H9 (cell line): ENCODE measurements at regions not wholly inside any gene's neighbourhood (a gene's known extent, or its start where the extent isn't known, plus 50 kb on each side); places are given as distances from the start of the nearest gene placed in this dataset.

Source experiments
- DNase-seq: peaks from one replicate; pipeline ENCODE4 v3.0.0-alpha.2; 2017
- H2AFZ ChIP-seq: one replicate; pipeline ENCODE4 v1.6.1; 2013; ENCODE audit warnings: mild to moderate bottlenecking, low read length, control low read depth, moderate library complexity
- H2AK5ac ChIP-seq: 2 replicates; pipeline ENCODE4 v1.6.1; 2013; ENCODE audit warnings: low read length, control low read depth, mixed read lengths; ENCODE audit not compliant: insufficient read length
- H2BK120ac ChIP-seq: one replicate; pipeline ENCODE4 v1.6.1; 2013; ENCODE audit warnings: low read depth, mild to moderate bottlenecking, low read length, control low read depth, inconsistent platforms; ENCODE audit not compliant: poor library complexity, severe bottlenecking
- H2BK12ac ChIP-seq: 2 replicates; pipeline ENCODE4 v1.6.1; 2013; ENCODE audit warnings: low read length, control low read depth, mixed read lengths, low read depth; ENCODE audit not compliant: insufficient read length
- H2BK15ac ChIP-seq: 2 replicates; pipeline ENCODE4 v1.6.1; 2013; ENCODE audit warnings: low read depth, low read length, control low read depth
- H2BK20ac ChIP-seq: one replicate; pipeline ENCODE4 v1.6.1; 2013; ENCODE audit warnings: low read depth, mild to moderate bottlenecking, low read length, control low read depth, inconsistent platforms; ENCODE audit not compliant: poor library complexity, severe bottlenecking
- H2BK5ac ChIP-seq: 2 replicates; pipeline ENCODE4 v1.6.1; 2013; ENCODE audit warnings: low read length, control low read depth, mixed read lengths; ENCODE audit not compliant: insufficient read length
- H3K14ac ChIP-seq: 2 replicates; pipeline ENCODE4 v1.6.1; 2013; ENCODE audit warnings: low read length, control low read depth; ENCODE audit not compliant: insufficient read depth
- H3K18ac ChIP-seq: 2 replicates; pipeline ENCODE4 v1.6.1; 2013; ENCODE audit warnings: low read depth, mild to moderate bottlenecking, mixed read lengths, low read length, control low read depth; ENCODE audit not compliant: insufficient read length
- H3K23ac ChIP-seq: 2 replicates; pipeline ENCODE4 v1.6.1; 2013; ENCODE audit warnings: low read length, control low read depth, mixed read lengths, low read depth; ENCODE audit not compliant: insufficient read length
- H3K23me2 ChIP-seq: 2 replicates; pipeline ENCODE4 v1.6.1; 2013; ENCODE audit warnings: low read depth, mild to moderate bottlenecking, mixed read lengths, low read length, control low read depth; ENCODE audit not compliant: insufficient read length, poor library complexity, severe bottlenecking
- H3K27ac ChIP-seq: 2 replicates; pipeline ENCODE4 v1.5.1; 2013; ENCODE audit warnings: low read length, control low read depth, mixed read lengths, low read depth; ENCODE audit not compliant: insufficient read length
- H3K27me3 ChIP-seq: 2 replicates; pipeline ENCODE4 v1.6.1; 2013; ENCODE audit warnings: low read length, control low read depth, inconsistent platforms; ENCODE audit not compliant: insufficient read depth
- H3K4ac ChIP-seq: 2 replicates; pipeline ENCODE4 v1.6.1; 2013; ENCODE audit warnings: low read depth, mild to moderate bottlenecking, control low read depth, inconsistent platforms, low read length, moderate library complexity
- H3K4me1 ChIP-seq: 2 replicates; pipeline ENCODE4 v1.6.1; 2013; ENCODE audit warnings: low read length, control low read depth, inconsistent platforms; ENCODE audit not compliant: insufficient read depth
- H3K4me2 ChIP-seq: 2 replicates; pipeline ENCODE4 v1.6.1; 2013; ENCODE audit warnings: low read length, control low read depth, mixed read lengths; ENCODE audit not compliant: insufficient read length, insufficient read depth
- H3K56ac ChIP-seq: 2 replicates; pipeline ENCODE4 v1.6.1; 2013; ENCODE audit warnings: low read depth, mild to moderate bottlenecking, mixed read lengths, low read length, control low read depth; ENCODE audit not compliant: insufficient read length
- H3K79me1 ChIP-seq: 2 replicates; pipeline ENCODE4 v1.6.1; 2013; ENCODE audit warnings: low read depth, mild to moderate bottlenecking, moderate library complexity, low read length, control low read depth, inconsistent platforms; ENCODE audit not compliant: insufficient read depth, poor library complexity, severe bottlenecking
- H3K79me2 ChIP-seq: 2 replicates; pipeline ENCODE4 v1.6.1; 2013; ENCODE audit warnings: low read length, control low read depth, inconsistent platforms; ENCODE audit not compliant: insufficient read depth
- H3K9ac ChIP-seq: 2 replicates; pipeline ENCODE4 v1.6.1; 2013; ENCODE audit warnings: low read length, control low read depth, mixed read lengths; ENCODE audit not compliant: insufficient read length; ENCODE audit errors: extremely low read depth
- H3K9me3 ChIP-seq: one replicate; pipeline ENCODE4 v1.6.1; 2013; ENCODE audit warnings: low read depth, low read length, inconsistent platforms; ENCODE audit not compliant: control insufficient read depth
- H3T11ph ChIP-seq: one replicate; pipeline ENCODE4 v1.6.1; 2013; ENCODE audit warnings: mild to moderate bottlenecking, low read length, control low read depth, inconsistent platforms
- H4K20me1 ChIP-seq: one replicate; pipeline ENCODE4 v1.6.1; 2013; ENCODE audit not compliant: control insufficient read depth, insufficient read length, insufficient read depth
- H4K5ac ChIP-seq: 2 replicates; pipeline ENCODE4 v1.6.1; 2013; ENCODE audit warnings: low read depth, mild to moderate bottlenecking, mixed read lengths, low read length, control low read depth; ENCODE audit not compliant: insufficient read length
- H4K8ac ChIP-seq: replicated peaks from 2 replicates; pipeline ENCODE4 v1.6.1; 2013; ENCODE audit warnings: low read length, control low read depth, mixed read lengths, low read depth; ENCODE audit not compliant: insufficient read length
- H4K91ac ChIP-seq: 2 replicates; pipeline ENCODE4 v1.6.1; 2013; ENCODE audit warnings: low read depth, mild to moderate bottlenecking, moderate library complexity, mixed read lengths, low read length, control low read depth; ENCODE audit not compliant: insufficient read length
- H3K27ac Mint-ChIP-seq, 3 experiments: 2 replicates in 2 of 3; 3 replicates in 1 of 3; pipeline ENCODE4 v1.8.0; 2020 to 2021; ENCODE audit warnings: mixed read lengths in 3 of 3, mild to moderate bottlenecking in 1 of 3, moderate library complexity in 1 of 3
- H3K27me3 Mint-ChIP-seq: 2 replicates; pipeline ENCODE4 v1.8.0; 2021; ENCODE audit warnings: low read depth, mild to moderate bottlenecking, moderate library complexity, mixed read lengths
- H3K36me3 Mint-ChIP-seq, 3 experiments: 2 replicates in 2 of 3; 3 replicates in 1 of 3; pipeline ENCODE4 v1.8.0; 2020 to 2021; ENCODE audit warnings: low read depth in 3 of 3, mixed read lengths in 3 of 3; ENCODE audit not compliant: insufficient read depth in 1 of 3
- H3K4me1 Mint-ChIP-seq, 2 experiments: 2 replicates each; pipeline ENCODE4 v1.8.0; 2020; ENCODE audit warnings: mixed read lengths in 2 of 2
- H3K4me3 Mint-ChIP-seq, 2 experiments: 2 replicates in 1 of 2; 3 replicates in 1 of 2; pipeline ENCODE4 v1.8.0; 2020 to 2021; ENCODE audit warnings: mild to moderate bottlenecking in 2 of 2, mixed read lengths in 2 of 2, moderate library complexity in 1 of 2
- H3K9me3 Mint-ChIP-seq, 2 experiments: 2 replicates in 1 of 2; 3 replicates in 1 of 2; pipeline ENCODE4 v1.8.0; 2020; ENCODE audit warnings: mild to moderate bottlenecking in 2 of 2, mixed read lengths in 2 of 2, moderate library complexity in 1 of 2
- WGBS: extraction: QIAGEN DNeasy Blood & Tissue Kit; methylation state at CpG from one replicate; pipeline ENCODE4 v1.1.7; 2013; ENCODE audit warnings: missing lambda C conversion rate, low lambda C conversion rate, mixed read lengths; ENCODE audit not compliant: insufficient read length; ENCODE audit errors: extremely low coverage; 5-methylcytosine and 5-hydroxymethylcytosine counted together
- TF ChIP-seq, protein P1 (sequence below): fragments of 200-600 bp; sonication (generic); conservative IDR thresholded peaks from 3 replicates; pipeline ENCODE4 v1.8.0; 2021; ENCODE audit warnings: antibody characterized with exemption, mild to moderate bottlenecking

DNA sequence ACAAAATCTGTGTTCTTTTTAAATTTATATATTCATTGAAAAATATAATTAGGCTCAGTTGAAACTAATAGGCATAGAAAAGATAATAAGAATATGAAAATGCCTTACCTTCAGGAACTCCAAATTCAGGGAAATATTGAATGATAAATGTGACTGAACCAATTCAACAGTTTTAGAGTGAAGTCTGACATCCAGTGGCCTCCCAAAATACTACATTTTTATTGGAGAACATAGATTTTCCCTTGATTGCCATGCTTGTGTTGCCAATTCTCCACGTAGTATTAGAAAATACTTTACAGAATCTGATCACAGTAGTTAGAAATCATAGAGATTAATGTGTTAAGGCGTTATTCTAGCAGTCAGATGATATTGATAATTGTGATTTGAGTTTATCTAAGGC is 1246.7 kb downstream of the GATA3 start:
- Mint-ChIP-seq H3K4me1 (no peaks in the 10 kb centered on the region), H3K27ac (no peak overlapping the region), H3K36me3 (no peaks in the 10 kb centered on the region), H3K9me3 (no peaks in the 10 kb centered on the region), H3K4me3 (no peak overlapping the region), H3K27me3 (no peaks in the 10 kb centered on the region; the same call in 1 of the 2 replicates)
- Histone ChIP-seq H3K18ac (no peak overlapping the region), H2BK20ac (no peak overlapping the region), H3K79me1 (no peaks in the 10 kb centered on the region), H3K4me2 (no peak overlapping the region), H2BK120ac (no peak overlapping the region), H4K8ac (no peak overlapping the region), H4K91ac (no peak overlapping the region), H3K4me1 (no peaks in the 10 kb centered on the region), H3K56ac (no peak overlapping the region), H2AFZ (no peak overlapping the region), H3K14ac (no peak overlapping the region), H4K5ac (no peak overlapping the region), H3K9ac (no peak overlapping the region), H3T11ph (no peak overlapping the region), H3K4ac (no peak overlapping the region), H2BK5ac (no peak overlapping the region), H3K27ac (no peak overlapping the region), H2BK15ac (no peak overlapping the region), H3K9me3 (no peaks in the 10 kb centered on the region), H3K27me3 (no peaks in the 10 kb centered on the region), H3K23ac (no peak overlapping the region), H2BK12ac (no peak overlapping the region), H3K79me2 (no peaks in the 10 kb centered on the region), H4K20me1 (no peaks in the 10 kb centered on the region), H3K23me2 (no peaks in the 10 kb centered on the region), H2AK5ac (no peak overlapping the region)
- DNase-seq, result no peak
- no CpG with 5 or more reads among the region's 2 CpGs for WGBS
- TF ChIP-seq, protein P1, sequence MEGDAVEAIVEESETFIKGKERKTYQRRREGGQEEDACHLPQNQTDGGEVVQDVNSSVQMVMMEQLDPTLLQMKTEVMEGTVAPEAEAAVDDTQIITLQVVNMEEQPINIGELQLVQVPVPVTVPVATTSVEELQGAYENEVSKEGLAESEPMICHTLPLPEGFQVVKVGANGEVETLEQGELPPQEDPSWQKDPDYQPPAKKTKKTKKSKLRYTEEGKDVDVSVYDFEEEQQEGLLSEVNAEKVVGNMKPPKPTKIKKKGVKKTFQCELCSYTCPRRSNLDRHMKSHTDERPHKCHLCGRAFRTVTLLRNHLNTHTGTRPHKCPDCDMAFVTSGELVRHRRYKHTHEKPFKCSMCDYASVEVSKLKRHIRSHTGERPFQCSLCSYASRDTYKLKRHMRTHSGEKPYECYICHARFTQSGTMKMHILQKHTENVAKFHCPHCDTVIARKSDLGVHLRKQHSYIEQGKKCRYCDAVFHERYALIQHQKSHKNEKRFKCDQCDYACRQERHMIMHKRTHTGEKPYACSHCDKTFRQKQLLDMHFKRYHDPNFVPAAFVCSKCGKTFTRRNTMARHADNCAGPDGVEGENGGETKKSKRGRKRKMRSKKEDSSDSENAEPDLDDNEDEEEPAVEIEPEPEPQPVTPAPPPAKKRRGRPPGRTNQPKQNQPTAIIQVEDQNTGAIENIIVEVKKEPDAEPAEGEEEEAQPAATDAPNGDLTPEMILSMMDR, result peak; percentile 52; the same call in 2 of the 3 replicates
